Activated gamma-delta T cell treated with Interleukin-2 at 50 U/mL for 16 hours (primary cell): ENCODE measurements at regions not wholly inside any gene's neighbourhood (a gene's known extent, or its start where the extent isn't known, plus 50 kb on each side); places are given as distances from the start of the nearest gene placed in this dataset.

Experiments used
- DNase-seq: peaks from one replicate; pipeline ENCODE4 v3.0.0-alpha.2; 2020

GRCh38 chr4:153034681-153035080, 98.6 kb downstream of the FHDC1 start:
- DNase-seq = no peak

DNA sequence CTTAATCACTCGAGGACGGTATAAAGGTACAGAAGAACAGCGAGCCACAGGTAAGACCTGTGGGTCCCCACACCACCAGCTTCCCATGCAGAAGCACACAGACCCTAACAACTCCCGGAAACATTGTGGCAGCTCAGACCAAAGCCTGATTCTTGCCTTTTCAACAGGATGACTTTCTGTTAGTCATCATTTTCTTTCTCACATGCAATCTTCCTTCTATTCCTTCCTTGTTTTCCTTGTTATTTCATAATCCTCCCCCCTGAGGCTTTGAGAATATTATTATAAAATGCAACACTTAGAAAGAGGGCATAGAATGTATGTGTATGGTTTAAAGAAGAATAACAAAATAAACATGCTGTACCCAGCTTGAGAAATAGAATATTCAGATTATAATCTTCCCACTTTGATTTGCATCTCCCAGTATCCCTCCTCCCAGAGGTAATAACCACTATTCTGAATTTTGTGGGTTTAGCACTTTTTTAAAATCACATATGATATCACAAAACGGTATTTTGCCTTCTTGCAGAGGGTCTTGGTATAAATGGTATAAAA, 100.9 kb downstream of the FHDC1 start:
- DNase-seq = no peak

- no peak for DNase-seq
Measured at GRCh38 chr4:153038623-153039311, 102.6 kb downstream of the FHDC1 start.

GRCh38 chr4:153039542-153040185, 103.5 kb downstream of the FHDC1 start:
- no peak for DNase-seq

DNA sequence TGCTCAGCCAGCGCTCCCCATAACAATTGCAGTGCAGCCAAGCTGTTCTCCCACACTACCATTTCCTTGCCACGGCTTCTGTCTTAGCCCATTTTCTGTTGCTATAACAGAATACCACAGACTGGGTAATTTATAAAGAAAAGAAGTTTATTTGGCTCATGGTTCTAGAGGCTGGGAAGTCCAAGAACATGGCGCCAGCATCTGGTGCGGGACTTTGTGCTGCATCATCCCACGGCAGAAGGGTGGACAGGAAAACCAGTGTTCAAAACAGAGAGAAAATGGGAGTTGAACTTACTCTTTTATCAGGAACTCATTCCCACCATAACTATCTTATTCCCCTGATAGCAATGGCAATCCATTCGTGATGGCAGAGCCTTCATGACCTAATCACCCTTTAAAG, 104.6 kb downstream of the FHDC1 start:
- no peak for DNase-seq

- DNase-seq = no peak
Measured at GRCh38 chr4:153044036-153044435, 107.9 kb downstream of the FHDC1 start.

DNA sequence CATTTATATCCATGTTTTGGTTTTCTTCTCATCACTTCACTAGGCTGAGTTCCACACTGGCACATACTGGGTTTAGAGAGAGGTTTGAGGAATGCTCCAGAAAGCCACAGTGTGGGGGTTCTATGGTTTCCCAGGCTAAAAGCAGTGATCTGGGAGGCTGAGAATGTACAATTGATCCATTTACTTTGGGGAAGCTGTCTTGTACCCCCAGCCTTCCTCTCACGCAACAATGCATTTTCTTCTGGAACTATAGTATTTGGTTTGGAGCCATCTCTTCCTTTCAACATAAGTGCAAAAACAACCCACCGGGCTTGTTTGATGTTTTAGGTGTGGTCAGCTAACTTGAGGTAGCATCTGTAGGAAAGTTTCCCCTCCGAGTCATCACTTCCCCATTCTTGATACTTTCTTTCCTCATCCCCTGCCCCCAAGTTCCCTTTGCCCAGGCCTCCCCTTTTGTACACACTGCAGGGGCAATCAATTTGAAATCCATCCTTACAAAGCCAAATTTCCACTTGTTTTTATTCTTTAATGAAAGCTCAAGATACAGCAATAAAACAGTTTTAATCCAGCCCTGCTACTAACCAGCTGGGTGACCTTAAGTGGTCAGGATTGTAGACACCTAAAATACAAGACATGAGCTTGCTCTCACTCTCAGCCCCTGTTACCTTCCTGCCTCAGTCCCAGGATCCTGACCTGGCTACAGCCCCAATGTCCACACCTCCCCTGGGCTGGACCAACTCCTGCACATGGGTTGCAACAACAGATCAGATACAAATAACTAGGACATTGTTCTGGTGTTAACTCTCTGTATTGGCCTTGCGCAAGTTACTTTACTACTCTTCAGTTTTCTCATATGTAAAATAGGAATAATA, 109.2 kb downstream of the FHDC1 start:
- no peak for DNase-seq

DNA sequence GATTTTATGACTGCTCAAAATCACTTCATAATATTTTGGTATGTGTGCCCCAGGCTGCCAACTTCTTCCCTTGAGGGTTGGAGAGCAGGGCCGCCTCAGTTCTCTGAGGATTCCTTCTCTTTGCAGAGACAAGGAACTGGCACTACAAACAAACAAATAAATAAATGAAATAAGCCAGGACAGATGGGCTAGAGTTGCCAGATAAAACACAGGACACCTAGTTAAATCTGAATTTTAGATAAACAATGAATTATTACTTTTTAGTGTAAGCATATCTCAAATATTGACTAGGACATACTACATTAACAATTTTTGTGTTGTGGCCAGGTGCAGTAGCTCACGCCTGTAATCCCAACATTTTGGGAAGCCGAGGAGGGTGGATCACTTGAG, 122.5 kb downstream of the FHDC1 start:
- DNase-seq = no peak

DNA sequence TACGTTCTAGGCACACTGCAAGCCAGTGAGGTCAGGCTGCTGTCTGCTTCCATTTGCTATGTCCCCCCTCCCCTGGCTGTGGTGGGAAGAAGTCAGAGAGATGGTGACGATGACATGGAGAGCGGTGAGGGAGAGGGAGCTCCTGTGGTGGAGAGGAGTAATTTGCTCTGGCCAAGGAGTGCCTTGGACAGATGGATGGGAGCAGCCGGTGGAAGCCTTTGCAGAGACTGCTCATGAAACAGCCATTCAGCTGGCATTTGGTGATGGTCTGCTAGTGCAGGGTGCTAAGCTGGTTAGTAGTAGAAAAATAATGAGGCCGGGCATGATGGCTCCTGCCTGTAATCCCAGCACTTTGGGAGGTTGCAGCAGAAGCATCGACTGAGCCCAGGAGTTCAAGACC, 124.1 kb downstream of the FHDC1 start:
- no peak for DNase-seq

DNA sequence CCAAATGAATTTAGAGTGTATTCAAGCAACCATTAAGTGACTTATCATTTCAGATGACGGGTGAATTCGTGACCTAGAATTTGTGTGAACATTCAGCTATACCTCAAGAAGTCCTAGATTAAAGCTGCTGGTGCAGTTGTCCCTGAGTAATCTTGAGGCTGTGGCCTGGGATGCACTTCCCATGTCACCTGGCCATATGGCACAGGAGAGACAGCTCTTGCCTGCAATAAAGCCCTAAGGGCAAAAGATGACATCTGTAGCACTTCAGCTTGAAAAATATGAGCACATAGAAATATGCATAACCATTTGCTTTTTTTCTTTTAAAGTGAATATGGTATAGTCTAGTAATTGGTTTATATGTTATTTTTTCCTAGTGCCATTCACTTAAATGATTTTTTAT, 125.8 kb downstream of the FHDC1 start:
- DNase-seq = no peak

DNA sequence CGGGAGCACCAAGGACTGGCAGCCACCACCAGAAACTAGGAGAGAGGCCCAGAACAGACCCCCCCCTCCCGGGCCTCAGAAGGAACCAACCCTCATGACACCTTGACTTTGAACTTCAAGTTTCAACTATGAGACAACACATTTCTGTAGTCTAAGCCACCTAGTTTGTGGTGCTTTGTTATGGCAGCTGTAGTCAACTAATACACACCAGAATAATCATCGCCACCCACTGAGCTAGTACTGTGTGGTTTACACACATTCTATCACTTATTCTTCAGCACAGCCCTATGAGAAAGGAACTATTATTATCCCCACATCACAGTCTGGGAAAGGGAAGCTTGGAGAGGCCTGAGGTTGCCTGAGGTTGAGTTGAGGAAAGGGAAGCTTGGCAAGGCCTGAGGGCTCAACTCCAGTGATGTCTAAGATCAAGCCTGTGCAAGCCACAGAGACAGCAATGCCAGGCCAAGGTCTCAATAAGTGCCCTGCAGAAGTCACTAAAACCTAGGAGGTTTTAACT, 126.6 kb downstream of the FHDC1 start:
- no peak for DNase-seq

DNA sequence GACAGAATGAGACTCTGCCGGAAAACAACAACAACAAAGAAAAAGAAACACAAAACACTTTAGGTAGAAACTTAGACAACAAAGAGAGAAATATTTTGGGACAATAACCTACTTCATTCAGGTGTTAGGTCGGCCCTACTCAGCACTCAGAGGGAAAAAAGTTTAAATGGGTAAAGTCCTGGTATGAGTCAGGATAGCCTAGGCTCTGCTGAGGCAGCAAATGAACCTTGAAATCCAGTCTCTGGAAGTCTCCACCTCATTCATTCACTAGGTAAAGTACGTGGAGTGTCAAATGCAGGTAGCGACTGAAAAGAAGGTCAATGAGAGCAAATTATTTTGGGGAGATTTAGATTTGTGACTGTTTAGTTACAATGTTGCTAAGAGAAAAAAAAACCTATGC, 127.4 kb downstream of the FHDC1 start:
- DNase-seq = no peak

DNA sequence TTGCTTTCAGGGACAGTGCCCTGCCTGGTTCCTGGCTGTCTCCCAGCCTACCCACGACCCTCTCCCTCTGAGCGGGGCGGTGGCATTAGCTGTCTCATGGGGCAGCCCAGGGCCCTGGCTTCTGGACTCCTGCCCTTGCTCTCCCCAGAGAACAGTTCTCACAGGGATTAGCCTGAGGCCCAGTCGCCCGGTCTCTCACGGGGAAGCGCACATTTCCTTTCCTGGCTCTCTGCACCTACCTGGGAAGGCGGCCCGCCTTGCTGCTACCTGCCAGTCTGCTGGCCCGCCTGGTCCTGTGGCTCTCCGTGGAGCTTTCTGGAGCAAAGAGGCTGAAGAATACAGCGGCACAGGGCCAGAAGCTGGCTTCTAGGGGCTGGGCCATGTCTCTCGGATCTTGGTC, 128.4 kb downstream of the FHDC1 start:
- DNase-seq = no peak

DNA sequence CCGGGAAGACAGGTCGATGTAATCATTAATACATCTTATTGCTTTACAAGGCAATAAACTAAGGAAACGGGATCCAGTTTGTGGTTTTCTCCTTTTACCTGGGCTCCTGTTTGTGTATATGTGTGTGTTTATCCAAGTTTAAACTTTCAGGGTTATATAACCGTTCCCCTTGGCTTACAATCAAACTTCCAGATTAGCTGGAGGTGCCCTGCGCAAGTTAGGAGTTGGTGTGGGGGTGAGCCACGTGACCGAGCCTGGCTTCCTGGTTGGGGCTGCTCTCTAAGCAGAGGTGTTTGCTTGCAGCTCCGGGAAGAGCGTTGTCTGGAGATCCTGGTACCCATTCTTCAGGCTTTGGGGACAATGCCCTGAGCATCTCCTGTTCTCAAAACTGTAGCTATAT, 129.2 kb downstream of the FHDC1 start:
- DNase-seq = no peak

GRCh38 chr4:153067376-153067775, 131.3 kb downstream of the FHDC1 start:
- DNase-seq = no peak

DNA sequence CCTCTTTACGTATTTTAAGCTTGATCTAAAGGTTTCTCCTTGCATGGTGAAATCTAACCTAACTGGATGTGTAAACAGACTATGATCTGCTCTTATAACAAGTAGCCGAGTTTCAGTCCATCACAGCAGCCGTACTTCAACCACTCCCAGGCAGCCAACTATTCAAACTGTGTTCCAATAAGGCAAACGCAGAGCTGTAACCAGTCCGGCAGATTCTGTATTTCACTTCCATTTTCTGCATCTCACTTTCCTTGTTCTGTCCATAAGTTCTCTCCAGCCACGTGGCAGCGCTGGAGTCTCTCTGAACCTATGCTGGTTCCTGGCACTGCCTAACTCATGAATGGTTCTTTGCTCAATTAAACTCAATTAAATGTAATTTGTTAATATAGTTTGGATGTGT, 132.6 kb downstream of the FHDC1 start:
- no peak for DNase-seq

DNA sequence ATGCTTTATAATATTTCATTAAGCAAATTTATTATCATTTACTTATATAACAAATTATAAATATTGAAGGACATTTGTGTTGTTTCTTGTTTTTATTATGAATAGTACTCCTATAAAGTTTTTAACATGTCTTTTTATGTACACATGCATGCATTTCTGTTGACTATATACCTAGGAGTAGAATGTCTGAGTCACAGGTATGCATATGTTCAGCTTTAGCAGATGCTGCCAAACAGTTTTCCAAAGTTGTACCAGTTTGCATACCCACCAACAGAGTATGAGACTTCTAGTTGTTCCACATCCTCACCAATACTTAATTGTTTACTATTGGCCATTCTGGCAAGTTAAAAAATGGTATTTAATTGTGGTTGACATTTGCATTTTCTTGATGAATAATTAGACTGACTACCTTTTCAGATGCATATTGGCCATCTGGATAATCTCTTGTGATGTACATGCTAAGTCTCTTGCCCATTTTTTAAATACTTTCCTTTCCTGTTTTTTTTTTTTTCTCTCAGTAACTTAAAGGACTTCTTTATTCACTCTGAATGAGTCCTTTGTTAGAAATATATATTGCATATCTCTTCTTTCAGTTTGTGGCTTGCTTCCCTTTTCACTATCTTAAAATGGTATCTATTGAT, 132.2 kb upstream of the TRIM2 start:
- no peak for DNase-seq

DNA sequence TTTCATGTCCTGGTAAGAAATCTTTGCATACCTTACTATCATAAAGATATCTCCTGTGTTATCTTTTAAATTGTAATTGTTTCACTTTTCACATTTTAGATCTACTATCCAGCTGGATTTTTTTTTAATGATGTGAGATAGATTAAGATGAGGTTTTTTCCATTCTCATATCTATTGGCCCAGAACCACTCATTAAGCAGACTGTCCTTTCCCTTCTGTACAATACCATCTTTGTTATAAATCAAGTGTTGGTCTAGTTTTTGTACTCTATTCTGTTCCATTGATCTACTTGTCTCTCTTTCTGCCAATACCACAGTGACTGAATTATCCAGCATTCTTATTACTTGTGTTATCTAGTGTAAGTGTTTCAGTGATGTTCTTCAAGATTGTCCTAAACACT, 131.6 kb upstream of the TRIM2 start:
- DNase-seq = no peak

DNA sequence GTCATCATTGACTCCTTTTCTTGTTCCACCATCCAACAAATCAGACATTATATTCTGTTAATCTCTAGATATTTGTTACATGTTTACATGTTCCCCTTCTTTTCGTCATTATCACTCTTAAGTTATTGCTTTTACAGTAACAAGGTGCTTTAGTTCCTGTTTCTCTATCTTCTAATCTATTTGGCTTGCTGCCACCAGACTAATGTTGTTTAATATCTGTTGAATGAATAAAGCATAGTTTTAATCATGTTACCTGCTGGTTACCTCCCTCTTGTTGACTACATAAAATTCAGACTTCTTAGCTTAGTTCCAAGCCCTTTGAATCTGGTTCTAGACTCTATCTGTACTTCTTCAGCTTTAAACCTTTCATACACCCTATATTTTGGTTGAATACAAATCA, 129.8 kb upstream of the TRIM2 start:
- no peak for DNase-seq

- DNase-seq = no peak
Measured at GRCh38 chr4:153074936-153075630, 129.2 kb upstream of the TRIM2 start.

DNA sequence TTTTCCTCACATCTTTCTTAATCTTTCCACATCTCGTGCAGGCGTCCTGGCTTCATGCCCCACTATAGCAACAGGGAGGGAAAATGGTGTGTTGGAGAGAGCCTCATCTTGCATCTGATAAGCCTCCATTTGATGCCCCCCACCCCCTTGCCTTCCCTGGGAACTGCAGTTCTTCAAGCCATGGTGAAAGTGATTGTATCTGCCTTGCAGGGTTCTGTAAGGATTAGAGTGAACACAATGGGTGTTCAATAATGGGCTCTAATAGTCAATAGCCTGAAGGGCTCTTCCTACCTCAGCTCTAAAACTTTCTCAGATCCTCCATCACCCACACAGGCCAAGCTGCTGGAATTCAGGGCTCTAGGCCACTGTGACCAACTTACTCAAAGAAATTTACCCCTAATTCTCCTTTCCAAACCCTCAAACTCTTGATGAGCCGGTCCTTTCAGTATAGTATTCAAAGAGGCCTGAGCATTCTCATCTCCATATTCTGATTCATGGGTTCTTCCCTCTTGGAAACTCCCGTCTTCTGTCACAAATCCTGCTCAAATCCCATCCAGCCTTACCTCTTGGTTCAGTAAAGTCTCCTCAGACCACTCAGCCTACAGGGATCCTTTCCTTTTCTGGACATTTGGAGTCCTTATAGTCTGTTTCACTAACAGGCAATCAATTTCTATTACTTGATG, 128.3 kb upstream of the TRIM2 start:
- DNase-seq = no peak

DNA sequence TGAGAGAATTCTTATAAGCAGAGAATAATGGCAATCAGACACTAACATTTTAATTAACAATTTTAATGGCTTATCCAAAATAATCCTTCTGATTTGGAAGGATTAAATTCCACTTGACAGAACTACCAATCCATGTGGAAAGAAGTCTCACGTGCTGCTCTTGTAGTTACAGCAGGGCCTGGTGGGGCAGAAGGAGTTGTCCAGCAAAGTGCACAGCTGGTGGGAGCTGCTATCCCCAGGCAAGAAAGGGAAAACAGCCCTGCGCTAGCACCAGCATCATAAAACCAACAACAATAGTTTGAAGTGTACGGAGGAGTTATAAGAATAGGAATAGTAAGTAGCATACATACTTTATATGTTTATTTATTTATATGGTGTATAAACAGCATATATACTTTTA, 127.4 kb upstream of the TRIM2 start:
- no peak for DNase-seq
